IMR-90 (cell line): ENCODE measurements at regions not wholly inside any gene's neighbourhood (a gene's known extent, or its start where the extent isn't known, plus 50 kb on each side); places are given as distances from the start of the nearest gene placed in this dataset.

Source experiments
- ATAC-seq: fragments of 200-7000 bp; cut with Tn5 transposase; 2 replicates; pipeline ENCODE4 v1.9.1; 2020; ENCODE audit warnings: low read depth, mild to moderate bottlenecking, moderate library complexity
- BruUV-seq: library from RNA; stranded (reverse); fragments of 400-500 nt; replicated peaks from 2 replicates; lab custom pipeline; 2021; lab: Mats Ljungman, UMichigan
- CTCF ChIA-PET: fragments of 300-600 bp; formaldehyde crosslinking; extraction: SDS; loops from one replicate; lab custom pipeline; 2021; ENCODE audit warnings: antibody characterized with exemption; lab: Yijun Ruan, JAX
- POLR2A ChIA-PET: fragments of 300-600 bp; sonication (Branson Sonifier 250); formaldehyde crosslinking; loops from one replicate; lab custom pipeline; 2022; ENCODE audit warnings: antibody characterized with exemption; ENCODE audit not compliant: unreplicated experiment; lab: Charles Lee
- DNase-seq: peaks from one replicate; pipeline ENCODE4 v3.0.0; 2013
- H2AFZ ChIP-seq: replicated peaks from 2 replicates; pipeline ENCODE3; 2013; ENCODE audit warnings: low read length, mild to moderate bottlenecking; ENCODE audit not compliant: poor library complexity
- H2AK5ac ChIP-seq: 2 replicates; pipeline ENCODE4 v1.6.1; 2013; ENCODE audit warnings: low read depth, low read length, inconsistent platforms
- H2AK9ac ChIP-seq: replicated peaks from 2 replicates; pipeline ENCODE3; 2013; ENCODE audit warnings: mild to moderate bottlenecking, low read depth, low read length, moderate library complexity; ENCODE audit not compliant: poor library complexity
- H2BK120ac ChIP-seq: 2 replicates; pipeline ENCODE4 v1.6.1; 2013; ENCODE audit warnings: low read depth, low read length, inconsistent platforms
- H2BK15ac ChIP-seq: 3 replicates; pipeline ENCODE4 v1.6.1; 2013; ENCODE audit warnings: low read depth, low read length, inconsistent platforms
- H2BK20ac ChIP-seq: 2 replicates; pipeline ENCODE4 v1.6.1; 2013; ENCODE audit warnings: low read depth, mild to moderate bottlenecking, inconsistent platforms, low read length, moderate library complexity
- H2BK5ac ChIP-seq: 2 replicates; pipeline ENCODE4 v1.6.1; 2013; ENCODE audit warnings: mild to moderate bottlenecking, low read depth, low read length, inconsistent platforms; ENCODE audit not compliant: poor library complexity, severe bottlenecking
- H3K14ac ChIP-seq: replicated peaks from 2 replicates; pipeline ENCODE4 v1.6.1; 2013; ENCODE audit warnings: low read depth, low read length, inconsistent platforms
- H3K18ac ChIP-seq: 2 replicates; pipeline ENCODE4 v1.6.1; 2013; ENCODE audit warnings: low read depth, low read length, control low read depth
- H3K23ac ChIP-seq: 2 replicates; pipeline ENCODE4 v1.6.1; 2013; ENCODE audit warnings: low read depth, low read length, inconsistent platforms
- H3K27ac ChIP-seq: 2 replicates; pipeline ENCODE4 v1.5.1; 2013; ENCODE audit warnings: mild to moderate bottlenecking, control low read depth, low read length; ENCODE audit not compliant: insufficient read depth
- H3K27me3 ChIP-seq: 2 replicates; pipeline ENCODE4 v1.6.1; 2013; ENCODE audit warnings: low read length; ENCODE audit not compliant: control insufficient read depth, insufficient read depth
- H3K36me3 ChIP-seq: 2 replicates; pipeline ENCODE4 v1.6.1; 2013; ENCODE audit warnings: low read length, mixed read lengths; ENCODE audit not compliant: control insufficient read depth, insufficient read depth
- H3K4ac ChIP-seq: 2 replicates; pipeline ENCODE4 v1.6.1; 2013; ENCODE audit warnings: low read depth, low read length, inconsistent platforms
- H3K4me1 ChIP-seq: 2 replicates; pipeline ENCODE4 v1.6.1; 2013; ENCODE audit warnings: low read length, mixed read lengths; ENCODE audit not compliant: control insufficient read depth, insufficient read depth
- H3K4me2 ChIP-seq: 2 replicates; pipeline ENCODE4 v1.6.1; 2013; ENCODE audit warnings: low read depth, mild to moderate bottlenecking, control low read depth, low read length, moderate library complexity
- H3K4me3 ChIP-seq: 2 replicates; pipeline ENCODE4 v1.5.1; 2013; ENCODE audit warnings: low read depth, mild to moderate bottlenecking, control low read depth, low read length, moderate library complexity; ENCODE audit not compliant: insufficient read depth
- H3K56ac ChIP-seq: 2 replicates; pipeline ENCODE4 v1.6.1; 2013; ENCODE audit warnings: low read length, inconsistent platforms; ENCODE audit not compliant: insufficient read depth; ENCODE audit errors: extremely low read depth
- H3K79me1 ChIP-seq, 2 experiments: 2 replicates each; pipeline ENCODE4 v1.6.1; 2013; ENCODE audit warnings: low read length in 2 of 2, inconsistent platforms in 1 of 2, low read depth in 1 of 2
- H3K9ac ChIP-seq: 2 replicates; pipeline ENCODE4 v1.6.1; 2013; ENCODE audit warnings: low read depth, low read length, control low read depth
- H3K9me1 ChIP-seq: 2 replicates; pipeline ENCODE4 v1.6.1; 2013; ENCODE audit warnings: low read length, inconsistent platforms; ENCODE audit not compliant: insufficient read depth
- H3K9me3 ChIP-seq: 2 replicates; pipeline ENCODE4 v1.6.1; 2013; ENCODE audit warnings: low read length; ENCODE audit not compliant: control insufficient read depth, insufficient read depth
- H4K20me1 ChIP-seq: 2 replicates; pipeline ENCODE4 v1.6.1; 2013; ENCODE audit warnings: low read length, inconsistent platforms; ENCODE audit not compliant: insufficient read depth
- H4K5ac ChIP-seq: 2 replicates; pipeline ENCODE4 v1.6.1; 2013; ENCODE audit warnings: mild to moderate bottlenecking, low read depth, low read length, control low read depth
- H4K8ac ChIP-seq, 2 experiments: 2 replicates each; pipeline ENCODE4 v1.6.1; 2013; ENCODE audit warnings: low read depth in 2 of 2, low read length in 2 of 2, control low read depth in 1 of 2, inconsistent platforms in 1 of 2
- H4K91ac ChIP-seq: 2 replicates; pipeline ENCODE4 v1.6.1; 2013; ENCODE audit warnings: low read depth, low read length, inconsistent platforms; ENCODE audit not compliant: insufficient read depth
- CEBPB ChIP-seq: IDR thresholded peaks from 2 replicates; pipeline ENCODE4 v1.6.1; 2012; ENCODE audit warnings: low read depth, low read length, improper control_type of control experiment
- MAZ ChIP-seq: IDR thresholded peaks from 2 replicates; pipeline ENCODE4 v1.6.1; 2012; ENCODE audit warnings: low read depth, mild to moderate bottlenecking, low read length, improper control_type of control experiment, moderate library complexity, borderline replicate concordance
- RFX5 ChIP-seq: IDR thresholded peaks from 2 replicates; pipeline ENCODE4 v1.8.0; 2012; ENCODE audit warnings: low read depth, mild to moderate bottlenecking, low read length, moderate library complexity
- USF2 ChIP-seq: fragments of 150-350 bp; IDR thresholded peaks from 2 replicates; pipeline ENCODE4 v1.6.1; 2017; ENCODE audit warnings: mild to moderate bottlenecking, antibody characterized with exemption, low read length, low read depth
- WGBS, 2 experiments: methylation state at CpG; one replicate each; pipeline versions ENCODE4 v1.1.5 to v1.1.7; 2013; ENCODE audit warnings: missing lambda C conversion rate in 2 of 2; ENCODE audit not compliant: insufficient read length in 1 of 2; ENCODE audit errors: extremely low coverage in 2 of 2; 5-methylcytosine and 5-hydroxymethylcytosine counted together
- dilution Hi-C: fragments of 300-500 bp; cut with HindIII; formaldehyde crosslinking; loops from one replicate; pipeline ENCODE4 v1.14.3; 2018; ENCODE audit warnings: low sequenced_read_pairs; ENCODE audit not compliant: unreplicated experiment
- in situ Hi-C: fragments of 300-500 bp; cut with MboI; formaldehyde crosslinking; loops from 3 replicates; pipeline ENCODE4 v1.14.3; 2019; ENCODE audit warnings: low sequenced_read_pairs, inconsistent platforms, mixed read lengths
- intact Hi-C: fragments of 100-400 bp; cut with micrococcal nuclease; formaldehyde crosslinking; loops from 2 replicates; pipeline ENCODE4 v1.10.0; 2022

DNA sequence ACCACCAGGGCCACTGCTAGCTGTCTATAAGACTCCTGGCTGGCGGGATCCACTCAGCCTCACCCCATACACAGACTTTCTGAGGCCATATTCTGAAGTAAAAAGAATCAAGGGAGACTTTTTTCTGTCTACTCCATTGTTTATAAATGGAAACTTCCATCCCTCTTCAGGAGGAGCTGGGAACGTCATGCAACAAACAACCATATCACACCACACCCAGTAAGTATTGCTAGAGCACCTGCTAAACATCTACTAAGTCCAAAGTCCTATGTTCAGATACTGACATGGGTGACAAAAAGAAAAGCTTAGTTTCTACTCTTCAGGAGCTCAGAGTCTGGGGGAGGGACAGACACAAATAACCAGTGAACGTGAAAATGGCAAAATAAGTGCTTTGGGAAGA is 324.8 kb upstream of the ONECUT1 start:
- POLR2A ChIA-PET, result no interaction called here
- Histone ChIP-seq H3K27ac (no peak overlapping the region), H3K56ac (no peak overlapping the region), H3K4ac (no peak overlapping the region), H3K9me1 (no peaks in the 10 kb centered on the region), H2AFZ (no peak overlapping the region), H4K8ac (no peak overlapping the region), H2BK120ac (no peak overlapping the region), H3K9me3 (peaks cover 14% of the 10 kb centered on the region), H3K36me3 (no peaks in the 10 kb centered on the region), H3K23ac (no peak overlapping the region), H3K27me3 (no peaks in the 10 kb centered on the region), H3K79me1 (no peaks in the 10 kb centered on the region), H3K4me3 (no peak overlapping the region), H2BK20ac (no peak overlapping the region), H3K4me2 (no peak overlapping the region), H2AK5ac (no peak overlapping the region), H3K9ac (no peak overlapping the region), H3K4me1 (no peaks in the 10 kb centered on the region), H2BK15ac (no peak overlapping the region), H2AK9ac (no peak overlapping the region), H3K14ac (no peak overlapping the region), H4K91ac (no peak overlapping the region), H3K18ac (no peak overlapping the region), H2BK5ac (no peak overlapping the region), H4K20me1 (no peaks in the 10 kb centered on the region), H4K5ac (no peak overlapping the region)
- DNase-seq, result no peak
- CTCF ChIA-PET, result no interaction called here
- TF ChIP-seq CEBPB, result no peak
- no peak for TF ChIP-seq RFX5
- TF ChIP-seq MAZ, result no peak
- TF ChIP-seq USF2, result no peak
- no peak for ATAC-seq
- in situ Hi-C loops (no loop called here), intact Hi-C loops (no loop called here), dilution Hi-C loops (no loop called here)
- no CpG with 5 or more reads among the region's 3 CpGs for WGBS, 2 experiments
- BruUV-seq, result no TSS peak
